Tibial nerve (tissue), 4 donors: ENCODE measurements at regions not wholly inside any gene's neighbourhood (a gene's known extent, or its start where the extent isn't known, plus 50 kb on each side); places are given as distances from the start of the nearest gene placed in this dataset.
"Not testable (repeated sequence)": the region's sequence is repeated elsewhere in the genome, so short reads cannot be mapped to it uniquely, and the experiment has no call there.

Source experiments
- DNase-seq, 2 donors: peaks; one replicate each; pipeline ENCODE4 v3.0.0-alpha.2; 2019; ENCODE audit warnings: low spot score in 2 of 2
- H3K27ac ChIP-seq, 4 donors: fragments of 200-600 bp; sonication (generic) in 3 of 4; one replicate each; pipeline ENCODE4 v1.5.1; 2017 to 2019; ENCODE audit warnings: mild to moderate bottlenecking in 1 of 4
- H3K27me3 ChIP-seq, 2 donors: fragments of 200-600 bp; sonication (generic) in 1 of 2; one replicate each; pipeline versions ENCODE4 v1.5.1 to v1.6.0; 2017 to 2019
- H3K36me3 ChIP-seq, 3 donors: fragments of 200-600 bp; sonication (generic); one replicate each; pipeline ENCODE4 v1.5.1; 2018 to 2019
- H3K4me1 ChIP-seq, 4 donors: fragments of 200-600 bp; sonication (generic) in 3 of 4; one replicate each; pipeline ENCODE4 v1.5.1; 2017 to 2019
- H3K4me3 ChIP-seq, 4 donors: fragments of 200-600 bp; sonication (generic) in 3 of 4; one replicate each; pipeline ENCODE4 v1.5.1; 2017 to 2019; ENCODE audit warnings: mild to moderate bottlenecking in 1 of 4, moderate library complexity in 1 of 4
- H3K9me3 ChIP-seq, 4 donors: fragments of 200-600 bp; sonication (generic) in 3 of 4; one replicate each; pipeline ENCODE4 v1.5.1; 2017 to 2019
- WGBS, 2 donors: methylation state at CpG; one replicate each; pipeline ENCODE4 v1.1.5; 2018; 5-methylcytosine and 5-hydroxymethylcytosine counted together

DNA sequence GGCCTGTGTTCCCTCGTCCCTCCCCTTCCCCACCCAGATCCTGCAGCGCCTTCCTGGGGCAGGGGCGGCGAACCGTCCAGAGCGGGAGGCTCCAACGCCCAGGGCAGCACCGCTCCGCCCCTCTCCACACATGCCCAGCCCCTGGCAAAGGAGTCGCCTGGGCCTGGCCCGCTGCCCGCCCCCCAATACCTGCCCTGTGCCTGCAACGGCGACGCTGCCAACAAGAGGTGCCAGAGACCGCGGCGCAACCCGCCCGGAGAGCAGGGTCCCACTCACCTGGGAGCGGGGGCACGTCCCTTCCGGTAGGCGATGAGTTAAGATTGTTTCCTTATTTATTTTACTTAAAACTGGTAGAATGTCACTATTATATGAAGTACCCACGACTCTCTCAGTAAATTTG, 77.5 kb upstream of the ZNG1F start:
- not testable (repeated sequence) for H3K4me1 ChIP-seq, H3K4me3 ChIP-seq, H3K36me3 ChIP-seq, H3K27ac ChIP-seq, H3K9me3 ChIP-seq, H3K27me3 ChIP-seq, DNase-seq
- 15 to 26% methylated on average over 16 to 18 of the region's 25 CpGs for WGBS, 2 donors

DNA sequence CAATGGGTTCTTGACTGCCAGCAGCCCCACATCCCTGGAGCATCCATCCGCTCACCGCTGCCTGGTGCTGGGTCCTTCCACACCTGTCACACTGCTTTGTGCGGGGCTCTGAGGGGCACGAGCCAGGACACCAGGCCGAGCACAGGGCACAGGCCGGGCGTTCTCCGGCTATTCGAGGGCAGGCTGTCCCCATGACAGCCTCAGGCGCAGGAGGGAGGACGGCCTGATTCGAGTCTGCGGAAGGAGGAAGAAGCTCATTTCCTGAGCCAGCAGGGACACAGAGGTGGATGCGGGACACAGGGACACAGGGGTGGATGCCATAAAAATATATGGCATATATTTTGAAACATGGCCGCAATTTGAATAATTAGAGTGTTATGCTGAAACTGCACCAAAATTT, 76.9 kb upstream of the ZNG1F start:
- DNase-seq, H3K9me3 ChIP-seq, H3K27ac ChIP-seq, H3K27me3 ChIP-seq, H3K36me3 ChIP-seq, H3K4me1 ChIP-seq, H3K4me3 ChIP-seq: not testable (repeated sequence)
- 81% methylated on average over 4 of the region's 15 CpGs; no CpG with 5 or more reads in 1 of the 2 donors for WGBS, 2 donors

DNA sequence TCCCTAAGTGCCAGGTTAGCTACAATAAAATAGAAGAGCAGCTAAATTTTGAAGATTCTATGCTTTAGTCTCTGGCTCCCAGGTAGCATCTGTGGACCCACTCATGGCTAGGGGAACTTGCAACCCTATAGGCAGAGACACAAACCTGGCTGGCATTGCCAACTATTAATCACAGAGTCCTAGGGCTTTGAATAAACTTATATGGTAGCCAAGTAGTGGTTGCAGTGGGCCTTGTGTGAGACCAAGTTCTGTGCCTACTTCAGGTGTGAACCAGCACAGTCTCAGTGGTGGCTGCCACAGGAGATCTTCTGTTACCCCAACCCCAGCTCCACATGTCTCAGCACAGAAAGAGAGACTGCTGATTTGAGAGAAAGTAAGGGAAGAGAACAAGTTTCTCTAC, 62.9 kb upstream of the ZNG1F start:
- H3K4me1 ChIP-seq, H3K36me3 ChIP-seq, H3K9me3 ChIP-seq, DNase-seq, H3K27me3 ChIP-seq, H3K4me3 ChIP-seq, H3K27ac ChIP-seq: not testable (repeated sequence)

DNA sequence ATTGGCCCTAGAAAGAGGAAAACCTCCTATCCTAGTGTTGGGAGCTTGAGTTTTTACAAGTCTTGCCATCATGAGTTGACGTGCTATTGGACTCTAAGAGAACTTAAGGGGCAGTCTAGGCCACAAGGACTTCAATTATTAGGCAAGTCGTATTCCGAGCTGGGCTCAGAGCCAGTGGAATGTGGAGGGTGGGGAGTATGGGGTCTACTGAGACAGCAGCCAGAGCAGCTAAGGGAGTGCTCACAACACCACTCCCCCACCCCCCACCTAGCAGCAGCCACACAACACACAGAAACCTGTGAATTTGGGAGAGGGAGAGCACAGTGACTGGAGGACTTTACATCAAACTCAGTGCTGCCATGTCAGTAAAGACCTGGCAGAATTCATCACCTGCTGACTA, 62.0 kb upstream of the ZNG1F start:
- not testable (repeated sequence) for H3K4me3 ChIP-seq, H3K36me3 ChIP-seq, H3K4me1 ChIP-seq, DNase-seq, H3K27me3 ChIP-seq, H3K27ac ChIP-seq, H3K9me3 ChIP-seq
- WGBS, 2 donors, result 30 to 33% methylated on average over 3 of the region's 3 CpGs

DNA sequence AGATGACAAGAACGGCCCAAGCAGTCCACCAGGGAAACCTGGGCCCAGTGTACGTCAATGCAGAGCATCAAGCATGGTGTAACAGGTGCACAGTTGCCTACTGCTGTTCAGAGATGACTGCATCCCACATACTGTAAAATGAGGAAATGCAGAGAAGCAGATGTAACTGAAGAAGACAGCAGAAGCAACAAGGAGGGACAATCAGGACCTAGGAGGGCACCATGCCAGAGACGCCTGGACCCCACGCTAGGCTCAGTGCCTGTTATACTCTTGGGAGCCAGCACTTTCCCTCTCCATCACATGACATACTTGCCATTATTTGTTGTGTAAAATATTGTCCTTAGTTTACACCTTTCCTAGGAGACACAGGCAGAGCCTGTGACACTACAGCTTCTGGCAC, 57.6 kb upstream of the ZNG1F start:
- not testable (repeated sequence) for H3K27me3 ChIP-seq, H3K27ac ChIP-seq, H3K36me3 ChIP-seq, DNase-seq, H3K9me3 ChIP-seq, H3K4me1 ChIP-seq, H3K4me3 ChIP-seq
- 84 to 88% methylated on average over 4 of the region's 4 CpGs for WGBS, 2 donors
